ENCODE measurements at regions not wholly inside any gene's neighbourhood (a gene's known extent, or its start where the extent isn't known, plus 50 kb on each side); places are given as distances from the start of the nearest gene placed in this dataset.

DNA sequence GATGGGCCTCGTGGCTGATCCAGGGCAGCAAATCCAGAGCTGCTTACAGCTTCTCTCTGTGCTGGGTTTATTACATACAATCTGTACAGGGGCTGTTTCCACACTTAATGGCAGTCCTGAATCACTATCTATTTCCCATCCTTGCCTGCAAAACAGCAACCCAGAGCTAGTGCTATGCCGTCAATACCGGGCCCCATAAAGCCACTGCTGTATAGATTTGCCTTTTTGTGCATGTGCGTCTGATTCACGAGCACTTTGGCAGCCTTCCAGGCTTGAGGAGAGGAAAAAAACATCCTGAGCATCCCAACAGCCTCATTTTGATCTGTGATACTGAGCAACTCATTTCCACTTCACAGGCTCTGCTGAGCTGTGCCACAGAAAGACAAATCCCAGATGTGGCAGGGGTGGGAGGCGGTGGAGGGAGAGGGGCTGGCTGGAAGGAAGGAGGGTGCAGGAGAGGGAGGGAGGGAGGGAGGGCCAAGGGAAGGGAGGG is 65.2 kb upstream of the TARBP1 start:
- peak overlapping the region; percentile 45 for H3K27ac ChIP-seq (ENCODE audit: low read depth, low read length)
- H3K4me3 ChIP-seq (ENCODE audit: low read depth in 1 of 5, low read length in 5 of 5): no peak overlapping the region
- H3K9me3 ChIP-seq (ENCODE audit: control insufficient read depth in 5 of 5, low read length in 5 of 5): no peaks in the 10 kb centered on the region
- no peaks in the 10 kb centered on the region for H3K36me3 ChIP-seq (ENCODE audit: control insufficient read depth in 5 of 5, insufficient read depth in 5 of 5, low read length in 5 of 5)
- H3K4me1 ChIP-seq (ENCODE audit: control insufficient read depth in 5 of 5, insufficient read depth in 5 of 5, low read length in 5 of 5): peaks cover 13 to 37% (median 29%) of the 10 kb centered on the region in 5 donors
- peak overlapping the region in 1 of 5 donors; percentile 10 for H3K9ac ChIP-seq (ENCODE audit: low read length in 5 of 5)
- H3K27me3 ChIP-seq (ENCODE audit: control insufficient read depth in 5 of 5, insufficient read depth in 4 of 5, low read length in 5 of 5): no peaks in the 10 kb centered on the region

DNA sequence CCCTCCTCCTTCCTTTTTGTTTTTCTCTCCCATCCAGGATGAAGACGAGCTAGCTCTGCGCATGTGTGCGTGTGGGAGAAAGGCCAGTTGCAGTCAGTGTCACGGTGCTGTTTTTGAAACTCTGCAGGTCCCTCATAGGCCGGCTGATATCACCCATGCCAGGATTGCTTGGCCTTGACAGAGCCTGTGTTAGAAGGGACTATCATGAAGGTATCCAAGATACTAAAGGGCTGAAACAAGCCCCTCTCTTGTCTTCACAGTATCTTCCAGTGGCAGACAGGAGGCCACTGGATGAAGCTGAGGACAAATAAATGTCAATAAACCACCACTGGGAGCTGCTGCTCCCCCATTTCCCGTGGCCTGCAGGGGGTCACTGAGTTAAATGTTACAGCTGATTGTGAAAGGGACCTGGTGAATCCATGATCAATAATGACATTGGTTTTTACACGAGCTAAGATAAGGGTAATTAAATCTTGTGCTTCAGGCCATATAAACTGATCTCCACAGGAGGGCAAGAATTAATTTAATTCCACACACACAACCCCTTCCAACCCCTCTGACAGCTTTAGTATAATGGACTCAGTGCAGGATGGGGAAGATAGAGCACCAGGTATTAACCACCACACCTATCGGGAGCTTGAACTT is 64.6 kb upstream of the TARBP1 start:
- Histone ChIP-seq H3K4me1 (ENCODE audit: control insufficient read depth in 5 of 5, insufficient read depth in 5 of 5, low read length in 5 of 5) (peaks cover 14 to 43% (median 35%) of the 10 kb centered on the region in 5 donors), H3K9me3 (ENCODE audit: control insufficient read depth in 5 of 5, low read length in 5 of 5) (no peaks in the 10 kb centered on the region), H3K36me3 (ENCODE audit: control insufficient read depth in 5 of 5, insufficient read depth in 5 of 5, low read length in 5 of 5) (no peaks in the 10 kb centered on the region), H3K27me3 (ENCODE audit: control insufficient read depth in 5 of 5, insufficient read depth in 4 of 5, low read length in 5 of 5) (no peaks in the 10 kb centered on the region), H3K4me3 (ENCODE audit: low read depth in 1 of 5, low read length in 5 of 5) (no peak overlapping the region), H3K9ac (ENCODE audit: low read length in 5 of 5) (no peak overlapping the region), H3K27ac (ENCODE audit: low read depth, low read length) (peak overlapping the region; percentile 45)

DNA sequence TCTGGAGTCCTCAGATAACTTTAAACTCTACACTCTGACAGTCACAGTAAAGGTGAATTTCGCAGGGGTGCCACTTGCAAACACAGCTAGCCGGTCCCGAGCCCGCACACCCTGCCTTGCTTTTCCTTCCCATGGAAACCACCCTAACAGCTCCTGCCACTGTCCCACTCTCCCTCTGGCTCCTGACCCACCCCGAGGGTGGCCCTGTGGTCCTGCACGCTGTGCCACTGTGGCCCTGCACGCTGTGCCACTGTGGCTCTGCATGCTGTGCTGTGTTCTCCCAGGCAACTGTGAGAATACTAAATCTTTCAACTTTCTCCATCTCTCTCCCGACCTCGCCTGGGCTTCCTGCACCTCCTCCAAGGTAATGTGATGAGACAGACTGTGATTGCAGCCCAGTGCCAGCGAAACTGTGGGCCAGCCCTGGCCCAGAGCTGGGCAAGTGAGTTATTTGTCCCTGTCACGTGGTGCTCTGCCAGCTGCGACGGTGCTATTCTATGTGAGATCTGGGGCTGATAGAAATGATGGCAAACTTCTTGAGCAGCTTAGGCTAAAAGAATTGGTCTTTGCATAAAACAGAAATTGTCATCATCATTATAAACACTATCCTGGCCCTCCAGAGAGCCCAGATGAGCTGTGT is 63.4 kb upstream of the TARBP1 start:
- Histone ChIP-seq H3K9me3 (ENCODE audit: control insufficient read depth in 5 of 5, low read length in 5 of 5) (no peaks in the 10 kb centered on the region), H3K4me3 (ENCODE audit: low read depth in 1 of 5, low read length in 5 of 5) (no peak overlapping the region), H3K27ac (ENCODE audit: low read depth, low read length) (no peak overlapping the region), H3K9ac (ENCODE audit: low read length in 5 of 5) (no peak overlapping the region), H3K27me3 (ENCODE audit: control insufficient read depth in 5 of 5, insufficient read depth in 4 of 5, low read length in 5 of 5) (no peaks in the 10 kb centered on the region), H3K4me1 (ENCODE audit: control insufficient read depth in 5 of 5, insufficient read depth in 5 of 5, low read length in 5 of 5) (peaks cover 14 to 55% (median 47%) of the 10 kb centered on the region in 5 donors), H3K36me3 (ENCODE audit: control insufficient read depth in 5 of 5, insufficient read depth in 5 of 5, low read length in 5 of 5) (no peaks in the 10 kb centered on the region)

DNA sequence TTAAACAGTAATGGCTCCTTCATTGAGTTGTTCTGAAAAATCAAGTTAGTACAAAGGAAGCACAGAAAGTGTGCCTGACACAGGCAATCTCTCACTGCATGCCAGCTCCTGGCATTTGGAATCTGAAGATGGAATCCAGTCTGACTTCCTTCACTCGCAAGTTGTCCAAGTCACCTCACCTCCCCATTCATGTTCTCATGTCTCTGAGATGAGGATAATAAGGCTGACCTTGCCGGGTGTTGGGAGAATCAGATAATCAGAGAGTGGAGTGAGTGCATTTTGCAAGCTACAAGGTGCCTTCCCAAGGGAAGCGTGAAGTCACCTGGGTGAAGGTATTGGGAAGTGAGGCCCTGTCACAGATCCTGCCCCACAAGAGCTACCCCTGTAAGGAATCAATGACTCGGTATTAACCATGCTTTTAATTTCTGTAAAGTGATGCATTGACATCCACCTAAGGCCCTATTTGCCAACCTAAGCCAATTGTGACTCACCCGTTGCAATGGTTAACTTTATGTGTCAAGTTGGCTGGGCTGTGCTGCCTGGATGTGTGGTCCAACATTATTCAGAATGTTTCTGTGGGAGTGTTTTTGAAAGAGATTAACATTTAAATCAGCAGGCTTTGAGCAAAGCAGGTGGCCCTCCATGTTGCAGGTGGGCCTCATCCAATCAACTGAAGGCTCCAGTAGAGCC is 62.5 kb upstream of the TARBP1 start:
- peaks cover 21 to 64% (median 56%) of the 10 kb centered on the region in 5 donors for H3K4me1 ChIP-seq (ENCODE audit: control insufficient read depth in 5 of 5, insufficient read depth in 5 of 5, low read length in 5 of 5)
- H3K27me3 ChIP-seq (ENCODE audit: control insufficient read depth in 5 of 5, insufficient read depth in 4 of 5, low read length in 5 of 5): no peaks in the 10 kb centered on the region
- H3K9ac ChIP-seq (ENCODE audit: low read length in 5 of 5): no peak overlapping the region
- no peak overlapping the region for H3K27ac ChIP-seq (ENCODE audit: low read depth, low read length)
- H3K9me3 ChIP-seq (ENCODE audit: control insufficient read depth in 5 of 5, low read length in 5 of 5): no peaks in the 10 kb centered on the region
- no peak overlapping the region for H3K4me3 ChIP-seq (ENCODE audit: low read depth in 1 of 5, low read length in 5 of 5)
- H3K36me3 ChIP-seq (ENCODE audit: control insufficient read depth in 5 of 5, insufficient read depth in 5 of 5, low read length in 5 of 5): no peaks in the 10 kb centered on the region

DNA sequence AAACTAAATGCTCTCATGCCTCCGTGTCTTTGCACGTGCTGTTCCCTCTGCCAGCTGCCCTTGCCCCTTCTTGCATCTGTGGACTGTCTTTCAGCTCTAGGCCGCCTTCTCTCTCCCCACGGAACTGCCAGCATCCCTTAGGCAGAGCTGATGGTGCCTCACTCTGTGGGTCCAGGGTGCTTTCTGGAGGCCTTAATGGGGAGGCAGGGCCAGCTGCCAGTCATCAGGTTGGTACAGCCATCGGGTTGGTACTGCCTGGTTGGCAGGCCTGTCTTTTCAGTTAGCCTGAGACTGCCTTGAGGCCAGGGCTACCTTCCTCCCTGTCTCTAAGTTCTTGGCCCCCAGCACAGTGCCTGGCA is 61.4 kb upstream of the TARBP1 start:
- H3K4me3 ChIP-seq (ENCODE audit: low read depth in 1 of 5, low read length in 5 of 5): no peak overlapping the region
- H3K9ac ChIP-seq (ENCODE audit: low read length in 5 of 5): no peak overlapping the region
- H3K27ac ChIP-seq (ENCODE audit: low read depth, low read length): no peak overlapping the region
- no peaks in the 10 kb centered on the region for H3K36me3 ChIP-seq (ENCODE audit: control insufficient read depth in 5 of 5, insufficient read depth in 5 of 5, low read length in 5 of 5)
- peaks cover 31 to 70% (median 64%) of the 10 kb centered on the region in 5 donors for H3K4me1 ChIP-seq (ENCODE audit: control insufficient read depth in 5 of 5, insufficient read depth in 5 of 5, low read length in 5 of 5)
- no peaks in the 10 kb centered on the region for H3K9me3 ChIP-seq (ENCODE audit: control insufficient read depth in 5 of 5, low read length in 5 of 5)
- H3K27me3 ChIP-seq (ENCODE audit: control insufficient read depth in 5 of 5, insufficient read depth in 4 of 5, low read length in 5 of 5): no peaks in the 10 kb centered on the region

DNA sequence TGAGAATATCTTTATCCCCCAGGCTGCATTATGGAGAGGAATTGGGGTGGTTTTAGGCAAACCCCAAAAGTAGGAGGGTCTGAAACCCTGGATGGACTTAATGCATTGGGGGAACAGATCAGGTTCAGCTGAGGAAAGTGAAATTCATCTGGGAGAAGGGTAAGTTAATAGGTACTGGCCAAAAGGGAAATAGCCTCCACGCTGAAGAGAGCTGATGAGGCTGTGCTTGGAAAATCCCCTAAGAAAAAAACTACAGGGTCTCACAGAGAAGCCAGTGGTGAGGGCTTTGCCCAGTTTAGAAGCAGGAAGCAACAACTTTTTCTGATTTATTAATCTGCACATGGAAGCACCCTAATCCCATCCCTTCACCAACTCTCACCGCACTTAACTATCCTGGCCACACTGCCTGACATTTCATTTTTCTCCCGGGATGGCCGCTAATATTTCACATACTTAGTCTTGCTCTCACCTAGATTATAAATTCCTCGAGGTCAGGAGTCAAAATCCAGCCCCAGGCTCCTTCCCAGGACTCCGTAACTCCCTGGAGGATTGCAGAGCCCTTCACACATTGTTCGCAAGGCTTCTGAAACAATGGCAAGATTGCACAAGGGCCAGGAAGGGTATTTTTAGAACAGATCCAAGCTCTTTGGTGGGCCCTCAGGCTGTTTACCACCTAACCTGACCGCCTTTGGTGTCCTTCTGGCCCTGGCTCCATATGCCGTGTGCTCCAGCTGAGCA is 60.9 kb upstream of the TARBP1 start:
- Histone ChIP-seq H3K4me1 (ENCODE audit: control insufficient read depth in 5 of 5, insufficient read depth in 5 of 5, low read length in 5 of 5) (peaks cover 33 to 70% (median 65%) of the 10 kb centered on the region in 5 donors), H3K36me3 (ENCODE audit: control insufficient read depth in 5 of 5, insufficient read depth in 5 of 5, low read length in 5 of 5) (no peaks in the 10 kb centered on the region), H3K9me3 (ENCODE audit: control insufficient read depth in 5 of 5, low read length in 5 of 5) (no peaks in the 10 kb centered on the region), H3K9ac (ENCODE audit: low read length in 5 of 5) (no peak overlapping the region), H3K27me3 (ENCODE audit: control insufficient read depth in 5 of 5, insufficient read depth in 4 of 5, low read length in 5 of 5) (no peaks in the 10 kb centered on the region), H3K27ac (ENCODE audit: low read depth, low read length) (peak overlapping the region; percentile 100), H3K4me3 (ENCODE audit: low read depth in 1 of 5, low read length in 5 of 5) (no peak overlapping the region)

DNA sequence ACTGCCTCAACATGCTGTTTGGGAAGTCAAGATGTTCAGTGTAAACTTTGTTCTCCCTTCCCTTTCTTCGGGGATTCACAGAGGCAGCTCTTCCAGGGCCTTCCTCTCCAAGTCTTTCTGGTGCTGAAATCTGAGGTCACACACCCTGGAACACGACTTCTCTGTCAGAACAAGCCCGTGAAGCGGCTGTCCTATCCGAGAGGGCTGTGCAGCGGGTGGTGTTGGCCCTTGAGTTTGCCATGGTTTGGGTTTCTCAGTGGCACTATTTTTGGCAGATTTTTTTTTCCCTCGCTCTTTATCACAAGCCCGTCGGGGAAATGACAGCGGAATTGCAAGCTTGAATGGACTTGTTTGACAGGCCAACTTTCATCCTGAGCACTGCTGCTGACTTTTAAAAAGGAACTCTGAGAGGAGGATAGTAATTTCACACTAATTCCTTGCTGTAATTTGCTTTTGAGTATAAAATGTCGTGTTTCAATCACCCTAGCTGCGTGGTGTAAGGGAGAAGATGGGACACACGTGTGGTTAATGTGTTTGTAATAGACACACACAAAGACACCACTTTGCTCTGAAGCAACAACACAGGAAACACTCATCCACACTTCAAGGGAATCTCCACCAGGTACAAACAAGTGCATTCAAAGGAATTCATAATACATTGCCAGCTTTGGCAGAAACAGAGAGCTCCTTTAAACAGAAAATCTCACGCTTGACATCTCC is 60.1 kb upstream of the TARBP1 start:
- no peaks in the 10 kb centered on the region for H3K27me3 ChIP-seq (ENCODE audit: control insufficient read depth in 5 of 5, insufficient read depth in 4 of 5, low read length in 5 of 5)
- H3K9me3 ChIP-seq (ENCODE audit: control insufficient read depth in 5 of 5, low read length in 5 of 5): no peaks in the 10 kb centered on the region
- no peak overlapping the region for H3K4me3 ChIP-seq (ENCODE audit: low read depth in 1 of 5, low read length in 5 of 5)
- peak overlapping the region in 2 of 5 donors; percentile 28 to 60 for H3K9ac ChIP-seq (ENCODE audit: low read length in 5 of 5)
- peak overlapping the region; percentile 100 for H3K27ac ChIP-seq (ENCODE audit: low read depth, low read length)
- H3K4me1 ChIP-seq (ENCODE audit: control insufficient read depth in 5 of 5, insufficient read depth in 5 of 5, low read length in 5 of 5): peaks cover 34 to 70% (median 66%) of the 10 kb centered on the region in 5 donors
- H3K36me3 ChIP-seq (ENCODE audit: control insufficient read depth in 5 of 5, insufficient read depth in 5 of 5, low read length in 5 of 5): no peaks in the 10 kb centered on the region

DNA sequence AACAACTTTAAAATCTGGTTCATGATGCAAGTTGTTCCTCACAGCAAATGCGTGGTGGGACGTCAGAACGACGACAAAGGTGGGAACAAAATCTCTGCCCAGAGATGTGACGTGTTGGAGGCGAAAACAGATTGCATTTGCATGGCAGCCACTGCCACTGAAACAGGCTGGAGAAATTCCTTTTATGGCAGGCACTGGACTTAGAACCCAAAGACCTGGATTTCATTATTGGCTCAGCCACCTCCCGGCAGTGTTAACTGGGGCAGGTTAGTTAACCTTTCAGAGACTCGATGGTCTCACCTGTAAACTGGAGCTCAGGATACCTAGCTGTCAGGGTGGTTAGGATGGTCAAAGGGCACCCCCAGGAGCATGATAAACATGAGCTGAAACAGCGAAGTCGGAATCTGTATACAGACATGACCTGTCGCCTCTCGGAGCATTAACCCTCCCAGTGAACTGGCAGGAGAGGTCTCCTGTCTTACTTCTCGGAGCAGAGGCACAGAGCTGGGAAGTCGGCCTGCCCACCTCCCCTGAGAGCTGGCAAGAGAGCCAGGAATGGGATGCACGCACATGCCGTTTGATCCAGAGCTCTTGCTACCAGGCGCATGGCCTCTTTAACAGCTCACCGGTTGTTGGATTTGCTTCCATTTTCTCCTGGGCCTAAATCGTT is 59.2 kb upstream of the TARBP1 start:
- Histone ChIP-seq H3K27ac (ENCODE audit: low read depth, low read length) (peak overlapping the region; percentile 100), H3K27me3 (ENCODE audit: control insufficient read depth in 5 of 5, insufficient read depth in 4 of 5, low read length in 5 of 5) (no peaks in the 10 kb centered on the region), H3K9ac (ENCODE audit: low read length in 5 of 5) (peak overlapping the region in 2 of 5 donors; percentile 28 to 60)

DNA sequence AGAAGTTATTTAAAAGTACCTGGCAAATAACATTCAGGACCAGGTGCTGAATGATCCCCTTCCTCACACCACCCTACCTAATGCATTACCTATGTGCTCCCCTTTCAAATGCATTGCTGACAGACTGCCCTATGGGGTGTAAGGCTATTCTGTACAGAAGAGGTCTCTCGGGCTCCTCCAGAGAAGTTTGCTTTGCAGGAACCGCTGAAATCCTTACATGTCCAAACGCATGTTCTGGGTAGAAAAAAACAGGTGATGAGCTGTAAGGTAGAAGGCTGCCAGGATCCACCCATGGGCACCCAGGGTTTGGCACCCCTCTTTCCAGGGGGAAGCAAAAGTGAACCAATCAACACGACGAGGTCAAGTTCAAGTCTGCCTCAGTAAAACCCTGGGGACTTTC is 58.3 kb upstream of the TARBP1 start:
- Histone ChIP-seq H3K4me1 (ENCODE audit: control insufficient read depth in 5 of 5, insufficient read depth in 5 of 5, low read length in 5 of 5) (peaks cover 48 to 80% (median 75%) of the 10 kb centered on the region in 5 donors), H3K27ac (ENCODE audit: low read depth, low read length) (peak overlapping the region; percentile 100), H3K36me3 (ENCODE audit: control insufficient read depth in 5 of 5, insufficient read depth in 5 of 5, low read length in 5 of 5) (no peaks in the 10 kb centered on the region), H3K9me3 (ENCODE audit: control insufficient read depth in 5 of 5, low read length in 5 of 5) (no peaks in the 10 kb centered on the region), H3K27me3 (ENCODE audit: control insufficient read depth in 5 of 5, insufficient read depth in 4 of 5, low read length in 5 of 5) (no peaks in the 10 kb centered on the region), H3K9ac (ENCODE audit: low read length in 5 of 5) (peak overlapping the region in 3 of 5 donors; percentile 6 to 48 (median 38)), H3K4me3 (ENCODE audit: low read depth in 1 of 5, low read length in 5 of 5) (no peak overlapping the region)

More for the DNA sequence above, 59.2 kb upstream of the TARBP1 start:
- no peaks in the 10 kb centered on the region for H3K9me3 ChIP-seq (ENCODE audit: control insufficient read depth in 5 of 5, low read length in 5 of 5)
- no peaks in the 10 kb centered on the region for H3K36me3 ChIP-seq (ENCODE audit: control insufficient read depth in 5 of 5, insufficient read depth in 5 of 5, low read length in 5 of 5)
- H3K4me3 ChIP-seq (ENCODE audit: low read depth in 1 of 5, low read length in 5 of 5): no peak overlapping the region
- peaks cover 39 to 70% (median 66%) of the 10 kb centered on the region in 5 donors for H3K4me1 ChIP-seq (ENCODE audit: control insufficient read depth in 5 of 5, insufficient read depth in 5 of 5, low read length in 5 of 5)

Measured in subcutaneous abdominal adipose tissue (tissue), 5 donors.